HUES48 (cell line): ENCODE measurements at regions not wholly inside any gene's neighbourhood (a gene's known extent, or its start where the extent isn't known, plus 50 kb on each side); places are given as distances from the start of the nearest gene placed in this dataset.

Experiments
- H3K27ac ChIP-seq: one replicate; pipeline ENCODE4 v1.7.0; 2013; ENCODE audit warnings: low read depth, low read length, inconsistent platforms
- H3K27me3 ChIP-seq: 2 replicates; pipeline ENCODE4 v1.6.1; 2013; ENCODE audit warnings: mild to moderate bottlenecking, low read length; ENCODE audit not compliant: control insufficient read depth, insufficient read depth
- H3K36me3 ChIP-seq: 2 replicates; pipeline ENCODE4 v1.6.1; 2013; ENCODE audit warnings: low read length; ENCODE audit not compliant: control insufficient read depth, insufficient read depth
- H3K4me1 ChIP-seq: 2 replicates; pipeline ENCODE4 v1.6.1; 2013; ENCODE audit warnings: mild to moderate bottlenecking, low read length; ENCODE audit not compliant: control insufficient read depth, insufficient read depth
- H3K4me3 ChIP-seq: 2 replicates; pipeline ENCODE4 v1.5.1; 2013; ENCODE audit warnings: mild to moderate bottlenecking, low read depth, low read length
- H3K9ac ChIP-seq: 2 replicates; pipeline ENCODE4 v1.6.1; 2013; ENCODE audit warnings: mild to moderate bottlenecking, low read depth, low read length, moderate library complexity
- H3K9me3 ChIP-seq: 2 replicates; pipeline ENCODE4 v1.6.1; 2013; ENCODE audit warnings: low read length; ENCODE audit not compliant: control insufficient read depth, insufficient read depth

DNA sequence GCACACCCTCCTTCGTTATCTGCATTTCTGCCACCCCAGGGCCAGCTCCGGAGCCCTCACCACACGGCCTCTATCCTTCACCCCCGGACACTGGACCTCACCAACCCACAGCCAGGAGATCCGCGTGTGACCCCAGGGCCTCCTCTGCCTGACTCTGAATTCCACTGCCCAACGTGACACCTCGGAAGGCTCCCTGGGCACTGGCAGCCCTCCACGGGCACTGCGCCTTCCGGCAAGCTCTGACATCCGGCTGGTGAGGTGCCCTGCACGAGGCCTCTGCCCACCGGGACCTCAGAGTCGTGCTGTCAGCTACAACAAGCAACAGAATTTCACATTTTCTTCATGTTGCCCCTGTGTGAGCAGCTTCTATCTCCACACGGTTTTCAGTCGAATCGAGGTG is 148.3 kb downstream of the CRYBB2 start:
- H3K27me3 ChIP-seq = no peaks in the 10 kb centered on the region
- H3K4me3 ChIP-seq = no peak overlapping the region
- H3K9me3 ChIP-seq = no peaks in the 10 kb centered on the region
- H3K27ac ChIP-seq = no peak overlapping the region
- peaks cover 7% of the 10 kb centered on the region; the same call in 1 of the 2 replicates for H3K36me3 ChIP-seq
- no peak overlapping the region for H3K9ac ChIP-seq
- no peaks in the 10 kb centered on the region for H3K4me1 ChIP-seq

DNA sequence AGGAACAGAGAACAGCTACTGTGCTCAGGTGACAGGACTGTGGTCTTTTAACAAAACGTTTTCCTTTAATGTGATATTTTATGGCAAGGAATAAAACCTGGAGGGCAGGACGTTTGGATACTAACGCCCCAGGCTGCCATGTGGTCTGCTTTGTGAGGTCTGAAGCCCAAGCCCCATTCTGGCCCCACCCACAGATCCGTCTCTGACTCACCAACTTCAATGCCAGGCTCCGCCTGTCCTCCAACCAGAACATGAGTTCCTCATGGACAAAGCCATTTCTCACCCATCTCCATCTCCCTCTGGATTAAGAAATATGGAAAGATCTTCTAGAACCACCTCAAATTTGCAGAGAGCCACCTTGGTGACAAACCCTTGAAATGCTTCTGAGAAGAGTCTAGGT is 148.8 kb downstream of the CRYBB2 start:
- peaks cover 7% of the 10 kb centered on the region; the same call in 1 of the 2 replicates for H3K36me3 ChIP-seq
- H3K27ac ChIP-seq = no peak overlapping the region
- H3K4me3 ChIP-seq = no peak overlapping the region
- H3K9ac ChIP-seq = no peak overlapping the region
- no peaks in the 10 kb centered on the region for H3K9me3 ChIP-seq
- no peaks in the 10 kb centered on the region for H3K4me1 ChIP-seq
- no peaks in the 10 kb centered on the region for H3K27me3 ChIP-seq

DNA sequence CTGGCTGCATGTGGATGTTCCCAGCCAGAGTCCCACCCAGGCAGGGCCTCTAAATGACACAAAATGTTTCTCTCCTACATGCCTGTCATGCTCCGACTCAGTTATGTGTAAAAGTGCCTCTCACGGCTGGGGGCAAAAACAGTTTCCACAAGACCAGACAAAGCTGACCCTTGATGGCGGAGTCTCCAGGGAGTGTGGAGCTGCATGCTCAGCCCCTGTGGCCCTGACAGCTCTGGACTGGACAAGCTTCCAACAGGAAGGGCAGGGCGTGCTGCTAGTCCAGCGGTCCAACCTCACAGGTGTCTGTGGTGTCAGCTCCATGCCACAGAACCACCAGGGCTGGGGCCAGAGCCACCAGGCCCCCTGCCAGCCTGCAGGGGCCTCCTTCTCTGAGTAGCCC is 149.6 kb downstream of the CRYBB2 start:
- H3K4me1 ChIP-seq = no peaks in the 10 kb centered on the region
- H3K9me3 ChIP-seq = no peaks in the 10 kb centered on the region
- no peak overlapping the region for H3K9ac ChIP-seq
- peaks cover 4% of the 10 kb centered on the region; the same call in 1 of the 2 replicates for H3K36me3 ChIP-seq
- no peak overlapping the region for H3K27ac ChIP-seq
- H3K4me3 ChIP-seq = no peak overlapping the region
- no peaks in the 10 kb centered on the region for H3K27me3 ChIP-seq

DNA sequence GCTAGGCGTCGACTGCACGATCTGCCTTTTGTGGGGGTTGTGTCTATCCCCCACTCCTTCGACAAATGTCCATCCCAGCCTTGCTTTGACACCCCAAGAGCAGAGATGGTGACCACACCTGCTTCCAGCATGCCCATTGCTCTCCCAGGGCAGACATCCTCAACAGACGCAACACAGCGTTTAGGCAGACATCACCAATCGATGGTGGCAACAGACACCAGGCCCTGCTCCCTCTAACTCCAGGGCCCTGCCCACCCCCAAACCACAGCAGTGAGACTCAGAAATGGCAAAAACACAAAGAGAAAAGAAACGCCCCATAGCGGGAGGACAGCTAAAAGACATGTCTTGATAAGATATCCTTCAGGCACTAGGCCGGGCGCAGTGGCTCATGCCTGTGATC is 150.9 kb downstream of the CRYBB2 start:
- H3K36me3 ChIP-seq = 0 out of 2 replicates have a peak, but pooled peaks cover 5% of the 10 kb centered on the region

DNA sequence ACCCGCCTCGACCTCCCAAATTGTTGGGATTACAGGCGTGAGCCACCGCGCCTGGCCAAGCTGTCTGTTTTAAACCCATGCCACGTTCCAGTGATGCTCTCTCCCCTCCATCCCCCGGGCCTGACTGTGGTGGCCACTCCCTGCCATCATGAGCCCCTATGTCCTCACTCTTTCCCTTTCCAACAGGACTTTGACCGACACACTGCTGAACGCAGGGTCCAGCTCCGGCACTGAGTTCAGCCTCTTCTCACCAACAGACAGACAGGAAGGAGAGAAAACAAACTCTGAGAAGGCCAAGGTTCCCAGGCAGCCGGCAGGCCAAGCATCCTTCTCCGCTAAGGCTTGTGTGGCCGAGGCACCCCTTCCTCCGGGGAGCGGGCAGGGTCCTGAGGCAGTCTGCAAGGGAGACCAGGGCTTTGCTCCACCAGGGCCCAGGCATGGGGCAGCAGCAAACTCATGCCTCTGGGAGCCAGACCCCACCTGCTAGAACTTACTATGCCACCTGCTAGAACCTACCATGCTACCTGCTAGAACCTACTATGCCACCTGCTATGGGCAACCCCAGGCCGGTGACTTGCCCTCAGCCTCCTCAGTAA is 152.7 kb downstream of the CRYBB2 start:
- Histone ChIP-seq H3K36me3 (0 out of 2 replicates have a peak, but pooled peaks cover 5% of the 10 kb centered on the region), H3K4me1 (no peaks in the 10 kb centered on the region), H3K27ac (no peak overlapping the region), H3K27me3 (no peaks in the 10 kb centered on the region), H3K9me3 (no peaks in the 10 kb centered on the region), H3K4me3 (no peak overlapping the region), H3K9ac (no peak overlapping the region)

More for the DNA sequence above, 150.9 kb downstream of the CRYBB2 start:
- H3K4me3 ChIP-seq = no peak overlapping the region
- H3K9me3 ChIP-seq = no peaks in the 10 kb centered on the region
- no peaks in the 10 kb centered on the region for H3K4me1 ChIP-seq
- H3K9ac ChIP-seq = no peak overlapping the region
- no peaks in the 10 kb centered on the region for H3K27me3 ChIP-seq
- H3K27ac ChIP-seq = no peak overlapping the region

DNA sequence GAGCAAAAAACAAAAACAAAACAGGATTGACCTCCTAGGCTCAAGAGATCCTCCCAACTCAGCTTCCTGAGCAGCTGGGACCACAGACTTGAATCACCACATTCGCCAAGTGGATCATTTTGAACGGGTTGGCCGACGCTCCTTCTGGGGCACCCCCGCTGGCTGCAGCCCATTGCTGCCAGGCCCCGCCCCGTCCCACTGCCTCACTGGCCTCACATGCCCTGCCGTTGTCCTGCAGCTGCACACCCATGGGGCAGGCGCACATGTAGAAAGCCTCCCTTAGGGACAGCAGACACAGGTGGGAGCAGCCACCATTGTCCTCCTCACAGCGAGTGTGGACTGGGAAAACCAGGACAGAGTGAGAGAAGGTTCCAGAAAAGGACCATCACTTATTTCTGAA is 154.5 kb downstream of the CRYBB2 start:
- 0 out of 2 replicates have a peak, but pooled peaks cover 10% of the 10 kb centered on the region for H3K36me3 ChIP-seq

DNA sequence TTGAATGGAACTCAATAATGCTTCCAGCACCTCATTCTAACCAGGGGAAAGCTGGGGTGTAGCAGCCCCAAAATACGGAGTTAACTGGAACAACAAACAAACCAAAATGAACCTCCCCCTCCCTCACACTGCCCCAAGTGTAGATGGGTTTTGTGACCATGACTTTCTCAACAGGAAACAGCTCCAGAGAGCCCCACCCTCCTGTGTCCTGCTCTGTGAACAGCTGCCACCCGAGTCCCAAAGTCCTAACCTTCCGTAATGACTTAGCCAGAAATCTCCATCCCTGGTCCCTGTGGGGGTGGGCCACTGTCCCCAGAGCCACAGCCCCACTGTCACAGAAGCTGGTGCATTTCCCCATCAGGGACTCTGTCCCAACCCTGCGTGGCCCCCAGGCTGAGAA is 155.4 kb downstream of the CRYBB2 start:
- Histone ChIP-seq H3K4me3 (no peak overlapping the region), H3K4me1 (no peaks in the 10 kb centered on the region), H3K9me3 (no peaks in the 10 kb centered on the region), H3K9ac (no peak overlapping the region), H3K27ac (no peak overlapping the region), H3K27me3 (no peaks in the 10 kb centered on the region), H3K36me3 (peaks cover 14% of the 10 kb centered on the region; the same call in 1 of the 2 replicates)

More for the DNA sequence above, 154.5 kb downstream of the CRYBB2 start:
- Histone ChIP-seq H3K4me1 (no peaks in the 10 kb centered on the region), H3K4me3 (no peak overlapping the region), H3K9me3 (no peaks in the 10 kb centered on the region), H3K9ac (no peak overlapping the region), H3K27ac (no peak overlapping the region), H3K27me3 (no peaks in the 10 kb centered on the region)

DNA sequence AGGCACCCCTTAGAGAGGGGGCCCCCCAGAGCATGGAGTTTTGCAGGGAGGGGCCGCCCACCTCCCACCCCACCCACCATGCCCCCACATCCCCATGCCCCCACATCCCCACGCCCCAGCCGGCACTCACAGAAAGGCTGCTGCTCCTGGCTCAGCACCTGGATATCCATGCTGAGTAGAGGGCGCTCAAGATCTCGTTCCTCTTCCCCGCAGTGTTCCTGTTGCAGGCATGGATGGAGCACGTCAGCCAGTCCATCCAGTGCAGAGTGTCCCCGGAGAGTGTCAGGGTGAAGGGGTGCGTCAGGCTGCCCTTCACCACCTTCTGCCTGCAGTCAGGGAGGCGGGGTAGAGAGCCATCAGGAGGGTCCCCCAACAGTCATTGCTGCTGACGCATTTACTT is 156.2 kb downstream of the CRYBB2 start:
- Histone ChIP-seq H3K36me3 (peaks cover 22% of the 10 kb centered on the region), H3K27ac (no peak overlapping the region), H3K4me3 (no peak overlapping the region), H3K27me3 (no peaks in the 10 kb centered on the region), H3K4me1 (no peaks in the 10 kb centered on the region), H3K9ac (no peak overlapping the region), H3K9me3 (no peaks in the 10 kb centered on the region)

DNA sequence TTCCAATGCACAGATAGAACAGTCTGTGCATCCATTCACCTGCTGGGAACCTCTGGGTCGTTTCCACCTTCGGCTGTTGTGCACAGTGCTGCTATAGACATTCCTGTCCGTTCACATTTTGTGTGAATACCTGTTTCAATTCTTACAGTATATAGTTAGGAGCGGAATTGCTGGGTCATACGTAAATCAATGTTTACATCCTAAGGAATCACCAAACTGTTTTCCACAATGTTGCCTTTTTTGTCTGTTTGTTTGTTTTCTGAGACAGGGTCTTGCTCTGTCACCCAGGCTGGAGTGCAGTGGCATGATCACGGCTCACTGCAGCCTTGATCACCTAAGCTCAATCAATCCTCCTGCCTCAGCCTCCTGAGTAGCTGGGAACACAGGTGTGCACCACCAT is 158.3 kb downstream of the CRYBB2 start:
- Histone ChIP-seq H3K27ac (no peak overlapping the region), H3K9ac (no peak overlapping the region), H3K4me3 (no peak overlapping the region), H3K4me1 (no peaks in the 10 kb centered on the region), H3K36me3 (peaks cover 28% of the 10 kb centered on the region), H3K27me3 (no peaks in the 10 kb centered on the region), H3K9me3 (no peaks in the 10 kb centered on the region)

DNA sequence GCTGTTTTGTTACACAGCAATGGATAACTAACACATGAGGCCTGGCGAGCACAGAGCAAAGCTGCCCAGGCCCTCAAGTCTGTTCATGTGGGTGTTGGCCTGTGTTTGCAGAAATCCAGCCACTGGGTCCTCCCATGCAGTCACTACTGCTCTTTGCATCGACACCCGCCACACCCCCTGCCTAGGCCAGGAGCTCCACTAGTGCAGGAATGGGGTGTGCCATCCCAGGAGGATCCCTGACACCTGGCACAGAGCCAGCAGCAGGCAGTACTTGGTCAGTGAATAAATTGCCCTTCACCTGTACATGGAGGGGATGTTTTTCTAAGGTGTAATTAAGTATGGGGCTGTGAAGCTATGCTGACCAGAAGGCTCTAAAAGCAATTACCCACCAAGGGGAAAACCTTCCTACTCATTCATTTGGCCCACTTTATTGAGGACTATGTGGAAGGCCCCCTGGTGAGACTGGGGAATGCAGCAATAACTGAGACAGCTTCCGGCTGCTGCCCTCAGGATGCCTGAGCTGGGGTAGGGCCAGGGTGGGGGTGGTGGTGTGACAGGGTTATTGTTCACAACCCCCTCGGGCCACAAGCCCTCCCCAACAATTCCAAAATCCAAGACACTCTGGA is 160.8 kb downstream of the CRYBB2 start:
- Histone ChIP-seq H3K9ac (no peak overlapping the region), H3K4me3 (no peak overlapping the region), H3K27me3 (no peaks in the 10 kb centered on the region), H3K9me3 (no peaks in the 10 kb centered on the region), H3K27ac (no peak overlapping the region), H3K36me3 (peaks cover 23% of the 10 kb centered on the region), H3K4me1 (peaks cover 6% of the 10 kb centered on the region; the same call in 1 of the 2 replicates)

DNA sequence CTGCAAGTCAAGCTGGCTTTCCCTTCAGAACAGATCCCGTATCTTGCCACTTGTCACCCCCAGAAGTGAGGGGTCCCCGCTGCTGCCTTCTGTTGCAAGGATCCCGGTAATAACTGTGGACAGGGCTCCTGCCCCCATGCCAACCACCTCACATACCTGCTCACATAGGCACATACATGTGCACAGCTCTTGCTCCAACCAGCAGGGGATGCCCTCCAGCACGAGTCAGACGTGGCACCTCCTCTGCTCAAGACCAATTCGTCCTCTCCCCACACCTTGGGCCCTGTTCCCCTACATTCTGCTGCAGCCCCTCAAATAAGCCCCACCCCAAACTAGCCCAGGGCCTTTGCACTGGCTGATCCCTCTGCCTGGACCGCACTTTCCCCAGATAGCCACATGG is 163.3 kb downstream of the CRYBB2 start:
- Histone ChIP-seq H3K27me3 (no peaks in the 10 kb centered on the region), H3K9me3 (no peaks in the 10 kb centered on the region), H3K4me1 (peaks cover 30% of the 10 kb centered on the region), H3K36me3 (peaks cover 19% of the 10 kb centered on the region), H3K4me3 (no peak overlapping the region), H3K9ac (no peak overlapping the region), H3K27ac (no peak overlapping the region)
